Tibial nerve (tissue), 3 donors: ENCODE measurements at regions not wholly inside any gene's neighbourhood (a gene's known extent, or its start where the extent isn't known, plus 50 kb on each side); places are given as distances from the start of the nearest gene placed in this dataset.

Source experiments
- CTCF ChIP-seq, 5 experiments: fragments of 200-600 bp in 3 of 5; fragments of 450-650 bp in 2 of 5; sonication (generic) in 3 of 5; IDR thresholded peaks; one replicate each; pipeline ENCODE4 v1.5.1; 2016 to 2019; ENCODE audit warnings: antibody characterized with exemption in 5 of 5, mild to moderate bottlenecking in 3 of 5, moderate library complexity in 2 of 5
- POLR2A ChIP-seq, 2 donors: fragments of 450-650 bp; IDR thresholded peaks; one replicate each; pipeline ENCODE4 v1.6.1; 2017; ENCODE audit warnings: antibody characterized with exemption in 2 of 2, mild to moderate bottlenecking in 2 of 2, moderate library complexity in 2 of 2

GRCh38 chr12:11951209-11951608, 119.5 kb upstream of the BCL2L14 start:
- TF ChIP-seq CTCF (IDR thresholded peaks at IDR 0.05) (no peak), POLR2A (IDR thresholded peaks at IDR 0.05) (no peak)
